ENCODE measurements at regions not wholly inside any gene's neighbourhood (a gene's known extent, or its start where the extent isn't known, plus 50 kb on each side); places are given as distances from the start of the nearest gene placed in this dataset.

DNA sequence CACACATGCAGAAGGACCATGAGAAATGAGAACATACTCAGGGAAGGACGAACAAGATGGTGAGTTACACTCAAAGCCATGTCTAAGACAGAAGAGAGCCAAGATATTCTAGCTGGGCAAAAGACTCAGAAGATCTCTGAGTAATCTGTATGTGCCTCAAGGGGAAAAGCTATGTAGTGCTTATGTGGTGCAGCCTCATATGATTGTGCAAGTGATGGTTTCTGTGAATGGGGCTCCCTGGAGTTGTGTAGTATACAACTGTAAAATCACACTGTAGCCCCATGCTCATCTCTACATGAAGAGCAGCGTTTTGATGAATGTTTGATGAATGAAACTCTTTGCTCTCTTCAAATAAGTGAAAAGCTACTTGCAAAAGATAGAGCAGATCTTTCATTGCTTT is 57.5 kb downstream of the OSR1 start:
- Mint-ChIP-seq H3K4me1 (no peaks in the 10 kb centered on the region), H3K9me3 (peaks cover 0 to 5% (median 0%) of the 10 kb centered on the region in 11 donors), H3K27me3 (no peaks in the 10 kb centered on the region), H3K4me3 (no peak overlapping the region), H3K27ac (no peak overlapping the region), H3K36me3 (peaks cover 0 to 11% (median 0%) of the 10 kb centered on the region in 5 donors)
- intact Hi-C loops (cut with micrococcal nuclease) = no loop called here
- H3K9me3 ChIP-seq (ENCODE audit: control insufficient read depth in 2 of 3, low read length in 3 of 3) = no peaks in the 10 kb centered on the region
- no peak overlapping the region for H3K4me3 ChIP-seq (ENCODE audit: low read length)
- H3K36me3 ChIP-seq (ENCODE audit: control insufficient read depth in 2 of 3, insufficient read depth in 3 of 3, low read length in 3 of 3) = no peaks in the 10 kb centered on the region
- no peak for DNase-seq
- H3K27me3 ChIP-seq (ENCODE audit: control insufficient read depth in 2 of 2, insufficient read depth in 2 of 2, low read length in 2 of 2) = no peaks in the 10 kb centered on the region
- CTCF ChIA-PET = no interaction called here
- POLR2A ChIA-PET = no interaction called here
- no peak for ATAC-seq
- H3K4me1 ChIP-seq (ENCODE audit: control insufficient read depth in 2 of 2, insufficient read depth in 2 of 2, low read length in 2 of 2) = no peaks in the 10 kb centered on the region
- no peak overlapping the region for H3K27ac ChIP-seq (ENCODE audit: low read depth, low read length)

DNA sequence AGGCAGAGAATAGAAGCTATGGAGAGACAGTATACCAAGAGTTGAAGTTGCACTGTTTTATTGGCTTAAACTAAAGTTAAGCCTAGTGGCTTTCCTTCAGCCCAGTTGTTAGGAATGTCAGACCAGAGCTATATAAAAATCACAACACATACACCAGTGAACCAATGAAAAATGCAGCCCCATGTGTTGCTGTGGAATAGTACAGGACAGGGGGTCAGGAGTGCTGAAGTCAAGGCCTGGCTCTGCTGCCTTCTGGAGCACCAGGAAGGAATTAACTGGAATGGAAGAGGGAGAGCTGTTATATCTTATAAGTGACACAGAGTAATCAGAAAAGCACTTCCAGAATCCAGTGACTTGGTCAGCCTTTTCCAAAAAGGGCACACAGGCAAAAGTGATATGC is 58.9 kb downstream of the OSR1 start:
- H3K36me3 Mint-ChIP-seq = peaks cover 0 to 4% (median 0%) of the 10 kb centered on the region in 5 donors
- ChIA-PET POLR2A (no interaction called here), CTCF (no interaction called here)
- ATAC-seq (no peak), DNase-seq (no peak)
- no peaks in the 10 kb centered on the region for H3K27me3 ChIP-seq (ENCODE audit: control insufficient read depth in 2 of 2, insufficient read depth in 2 of 2, low read length in 2 of 2)
- no peaks in the 10 kb centered on the region for H3K36me3 ChIP-seq (ENCODE audit: control insufficient read depth in 2 of 3, insufficient read depth in 3 of 3, low read length in 3 of 3)
- H3K9me3 ChIP-seq (ENCODE audit: control insufficient read depth in 2 of 3, low read length in 3 of 3) = no peaks in the 10 kb centered on the region
- intact Hi-C loops (cut with micrococcal nuclease) = no loop called here
- H3K27ac ChIP-seq (ENCODE audit: low read depth, low read length) = no peak overlapping the region
- H3K4me3 ChIP-seq (ENCODE audit: low read length) = no peak overlapping the region
- no peaks in the 10 kb centered on the region for H3K27me3 Mint-ChIP-seq
- no peaks in the 10 kb centered on the region for H3K4me1 ChIP-seq (ENCODE audit: control insufficient read depth in 2 of 2, insufficient read depth in 2 of 2, low read length in 2 of 2)
- H3K9me3 Mint-ChIP-seq = no peaks in the 10 kb centered on the region
- no peak overlapping the region for H3K27ac Mint-ChIP-seq
- H3K4me3 Mint-ChIP-seq = no peak overlapping the region
- H3K4me1 Mint-ChIP-seq = no peaks in the 10 kb centered on the region

DNA sequence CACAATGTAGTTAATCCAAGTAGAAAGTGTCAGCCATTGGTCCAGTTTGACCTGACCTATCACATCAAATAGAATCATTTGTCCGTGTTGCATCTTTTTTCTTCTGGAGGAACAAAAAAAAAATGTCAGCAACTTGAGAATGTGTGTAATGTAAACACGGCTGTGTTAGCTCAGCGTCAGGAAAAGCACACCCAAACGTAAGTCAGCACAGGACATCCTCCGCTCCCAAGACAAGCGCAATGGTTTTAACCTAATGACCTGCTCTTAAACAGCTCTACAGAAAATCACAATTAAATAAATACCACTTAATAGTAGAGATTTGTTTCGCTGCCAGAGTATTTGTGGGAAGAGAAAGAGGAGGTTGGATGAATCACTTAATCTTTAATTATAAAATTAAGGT is 59.4 kb downstream of the OSR1 start:
- H3K27ac Mint-ChIP-seq = no peak overlapping the region
- H3K27me3 ChIP-seq (ENCODE audit: control insufficient read depth in 2 of 2, insufficient read depth in 2 of 2, low read length in 2 of 2) = no peaks in the 10 kb centered on the region
- intact Hi-C loops (cut with micrococcal nuclease) = no loop called here
- no peaks in the 10 kb centered on the region for H3K36me3 ChIP-seq (ENCODE audit: control insufficient read depth in 2 of 3, insufficient read depth in 3 of 3, low read length in 3 of 3)
- ATAC-seq = no peak
- H3K4me3 Mint-ChIP-seq = no peak overlapping the region
- H3K4me1 ChIP-seq (ENCODE audit: control insufficient read depth in 2 of 2, insufficient read depth in 2 of 2, low read length in 2 of 2) = no peaks in the 10 kb centered on the region
- DNase-seq = no peak
- POLR2A ChIA-PET = no interaction called here
- H3K9me3 Mint-ChIP-seq = no peaks in the 10 kb centered on the region
- peaks cover 0 to 4% (median 0%) of the 10 kb centered on the region in 5 donors for H3K36me3 Mint-ChIP-seq
- H3K27me3 Mint-ChIP-seq = no peaks in the 10 kb centered on the region
- no peaks in the 10 kb centered on the region for H3K4me1 Mint-ChIP-seq
- no peak overlapping the region for H3K27ac ChIP-seq (ENCODE audit: low read depth, low read length)
- H3K4me3 ChIP-seq (ENCODE audit: low read length) = no peak overlapping the region
- H3K9me3 ChIP-seq (ENCODE audit: control insufficient read depth in 2 of 3, low read length in 3 of 3) = no peaks in the 10 kb centered on the region
- CTCF ChIA-PET = no interaction called here

DNA sequence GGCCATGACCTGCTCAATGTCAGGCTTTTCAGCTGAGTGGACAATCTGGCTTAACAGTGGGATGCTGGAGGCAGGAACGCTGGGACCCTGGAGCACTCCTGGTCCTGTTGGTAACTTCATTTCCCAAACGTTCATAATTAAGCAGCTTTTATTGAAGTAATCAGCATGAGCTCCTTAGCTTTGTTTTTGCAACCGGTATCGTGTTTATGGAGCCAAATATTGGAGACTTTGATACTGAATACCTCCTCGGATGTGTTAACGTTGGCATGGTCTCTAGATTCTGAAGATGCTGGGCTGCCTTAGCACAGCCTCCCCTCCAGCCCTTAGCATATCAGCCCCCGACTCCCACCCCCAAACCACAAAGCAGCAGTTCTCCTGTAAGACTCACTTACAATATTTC is 60.7 kb downstream of the OSR1 start:
- no peaks in the 10 kb centered on the region for H3K36me3 ChIP-seq (ENCODE audit: control insufficient read depth in 2 of 3, insufficient read depth in 3 of 3, low read length in 3 of 3)
- H3K27ac ChIP-seq (ENCODE audit: low read depth, low read length) = no peak overlapping the region
- H3K4me3 ChIP-seq (ENCODE audit: low read length) = no peak overlapping the region
- H3K27me3 ChIP-seq (ENCODE audit: control insufficient read depth in 2 of 2, insufficient read depth in 2 of 2, low read length in 2 of 2) = no peaks in the 10 kb centered on the region
- Mint-ChIP-seq H3K4me3 (no peak overlapping the region), H3K36me3 (peaks cover 0 to 4% (median 0%) of the 10 kb centered on the region in 5 donors), H3K27ac (no peak overlapping the region), H3K9me3 (no peaks in the 10 kb centered on the region), H3K4me1 (no peaks in the 10 kb centered on the region), H3K27me3 (no peaks in the 10 kb centered on the region)
- CTCF ChIA-PET = no interaction called here
- no peaks in the 10 kb centered on the region for H3K4me1 ChIP-seq (ENCODE audit: control insufficient read depth in 2 of 2, insufficient read depth in 2 of 2, low read length in 2 of 2)
- POLR2A ChIA-PET = no interaction called here
- no peaks in the 10 kb centered on the region for H3K9me3 ChIP-seq (ENCODE audit: control insufficient read depth in 2 of 3, low read length in 3 of 3)
- DNase-seq (no peak), ATAC-seq (no peak)
- intact Hi-C loops (cut with micrococcal nuclease) = no loop called here

DNA sequence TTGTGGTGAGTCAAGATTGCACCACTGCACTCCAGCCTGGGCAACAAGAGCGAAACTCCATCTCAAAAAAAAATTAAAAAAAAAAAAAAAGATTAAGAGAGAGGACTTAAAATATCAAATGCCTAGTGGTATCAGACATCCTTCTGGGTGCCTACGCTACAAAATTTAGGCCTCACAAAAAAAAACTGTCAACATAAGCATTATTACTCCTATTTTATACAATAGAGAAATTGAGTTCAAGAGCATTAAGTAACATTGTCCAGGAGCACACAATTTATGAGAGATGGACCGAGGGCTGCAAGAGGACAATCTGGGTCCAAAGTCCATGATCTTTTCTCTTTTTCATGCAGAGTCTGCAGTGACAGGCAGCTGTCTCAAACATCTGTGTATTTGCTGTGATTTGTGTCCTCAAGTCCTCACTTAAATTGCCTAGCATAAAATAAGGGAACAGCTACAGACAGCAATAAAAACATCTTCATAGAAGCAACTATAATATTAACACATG is 62.4 kb downstream of the OSR1 start:
- ChIA-PET CTCF (no interaction called here), POLR2A (no interaction called here)
- no peaks in the 10 kb centered on the region for H3K9me3 ChIP-seq (ENCODE audit: control insufficient read depth in 2 of 3, low read length in 3 of 3)
- H3K36me3 Mint-ChIP-seq = peaks cover 0 to 3% (median 0%) of the 10 kb centered on the region in 5 donors
- no peak overlapping the region for H3K27ac Mint-ChIP-seq
- H3K36me3 ChIP-seq (ENCODE audit: control insufficient read depth in 2 of 3, insufficient read depth in 3 of 3, low read length in 3 of 3) = no peaks in the 10 kb centered on the region
- H3K4me3 ChIP-seq (ENCODE audit: low read length) = no peak overlapping the region
- no peak overlapping the region for H3K4me3 Mint-ChIP-seq
- intact Hi-C loops (cut with micrococcal nuclease) = no loop called here
- no peaks in the 10 kb centered on the region for H3K27me3 ChIP-seq (ENCODE audit: control insufficient read depth in 2 of 2, insufficient read depth in 2 of 2, low read length in 2 of 2)
- peaks cover 0 to 7% (median 4%) of the 10 kb centered on the region in 7 donors for H3K4me1 Mint-ChIP-seq
- no peaks in the 10 kb centered on the region for H3K4me1 ChIP-seq (ENCODE audit: control insufficient read depth in 2 of 2, insufficient read depth in 2 of 2, low read length in 2 of 2)
- no peaks in the 10 kb centered on the region for H3K9me3 Mint-ChIP-seq
- DNase-seq = no peak
- no peak overlapping the region for H3K27ac ChIP-seq (ENCODE audit: low read depth, low read length)
- ATAC-seq = no peak
- H3K27me3 Mint-ChIP-seq = no peaks in the 10 kb centered on the region

DNA sequence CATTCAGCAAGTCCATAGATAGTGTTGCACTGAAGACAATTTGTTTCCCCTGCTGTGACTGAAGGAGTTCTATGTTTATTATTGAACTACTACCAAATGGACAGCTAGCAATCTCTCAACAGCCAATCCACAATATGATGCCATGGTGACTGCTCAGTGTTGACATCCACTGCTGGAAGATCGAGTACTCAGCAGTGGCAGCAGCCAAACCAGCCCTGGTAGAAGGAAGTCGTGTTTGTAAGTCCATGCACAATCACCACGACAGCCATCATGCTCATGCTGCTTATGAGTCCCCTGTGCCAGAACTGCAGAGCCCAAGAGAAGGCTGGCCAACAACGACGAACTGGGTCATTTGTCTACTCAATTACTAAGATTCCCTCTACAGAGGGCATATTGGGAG is 66.4 kb downstream of the OSR1 start:
- Mint-ChIP-seq H3K36me3 (peaks cover 0 to 3% (median 0%) of the 10 kb centered on the region in 5 donors), H3K27ac (no peak overlapping the region), H3K4me3 (no peak overlapping the region), H3K9me3 (no peaks in the 10 kb centered on the region), H3K4me1 (peaks cover 0 to 7% (median 4%) of the 10 kb centered on the region in 7 donors), H3K27me3 (peaks cover 0 to 5% (median 0%) of the 10 kb centered on the region in 5 donors)
- ChIA-PET POLR2A (no interaction called here), CTCF (interaction anchor here (1.2 kb wide), 1 partner anchor 210 kb away, joined by 3 read pairs; no protein-coding TSS in a partner anchor)
- intact Hi-C loops (cut with micrococcal nuclease) = no loop called here
- no peak for ATAC-seq
- no peaks in the 10 kb centered on the region for H3K36me3 ChIP-seq (ENCODE audit: control insufficient read depth in 2 of 3, insufficient read depth in 3 of 3, low read length in 3 of 3)
- H3K27me3 ChIP-seq (ENCODE audit: control insufficient read depth in 2 of 2, insufficient read depth in 2 of 2, low read length in 2 of 2) = no peaks in the 10 kb centered on the region
- no peaks in the 10 kb centered on the region for H3K4me1 ChIP-seq (ENCODE audit: control insufficient read depth in 2 of 2, insufficient read depth in 2 of 2, low read length in 2 of 2)
- no peak overlapping the region for H3K4me3 ChIP-seq (ENCODE audit: low read length)
- no peaks in the 10 kb centered on the region for H3K9me3 ChIP-seq (ENCODE audit: control insufficient read depth in 2 of 3, low read length in 3 of 3)
- H3K27ac ChIP-seq (ENCODE audit: low read depth, low read length) = no peak overlapping the region
- DNase-seq = no peak

DNA sequence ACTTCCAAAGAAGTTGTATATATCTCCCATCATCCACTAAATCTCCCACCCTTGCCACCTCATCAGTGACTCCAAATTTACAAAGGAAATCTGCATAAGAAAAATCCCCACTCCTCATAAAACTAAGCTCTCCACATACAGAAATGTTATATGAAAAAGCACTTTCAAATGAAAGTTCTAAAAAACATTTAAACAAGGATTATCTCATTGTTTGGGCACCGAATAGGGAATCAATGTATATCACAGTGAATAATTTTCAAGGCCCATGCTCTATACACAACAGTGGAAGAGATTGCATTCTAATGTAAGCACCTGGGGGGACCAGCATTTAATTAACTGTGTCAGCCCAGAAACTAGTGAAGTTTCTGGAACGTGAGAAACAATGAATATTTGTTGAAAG is 70.1 kb downstream of the OSR1 start:
- ATAC-seq = no peak
- Mint-ChIP-seq H3K9me3 (peaks cover 0 to 15% (median 0%) of the 10 kb centered on the region in 11 donors), H3K36me3 (peaks cover 0 to 9% (median 0%) of the 10 kb centered on the region in 5 donors), H3K27ac (no peak overlapping the region), H3K4me3 (no peak overlapping the region), H3K4me1 (peaks cover 0 to 7% (median 4%) of the 10 kb centered on the region in 7 donors), H3K27me3 (peaks cover 0 to 9% (median 0%) of the 10 kb centered on the region in 5 donors)
- Histone ChIP-seq H3K36me3 (ENCODE audit: control insufficient read depth in 2 of 3, insufficient read depth in 3 of 3, low read length in 3 of 3) (no peaks in the 10 kb centered on the region), H3K27me3 (ENCODE audit: control insufficient read depth in 2 of 2, insufficient read depth in 2 of 2, low read length in 2 of 2) (no peaks in the 10 kb centered on the region), H3K9me3 (ENCODE audit: control insufficient read depth in 2 of 3, low read length in 3 of 3) (no peaks in the 10 kb centered on the region), H3K4me3 (ENCODE audit: low read length) (no peak overlapping the region), H3K4me1 (ENCODE audit: control insufficient read depth in 2 of 2, insufficient read depth in 2 of 2, low read length in 2 of 2) (no peaks in the 10 kb centered on the region), H3K27ac (ENCODE audit: low read depth, low read length) (no peak overlapping the region)
- CTCF ChIA-PET = no interaction called here
- DNase-seq = no peak
- intact Hi-C loops (cut with micrococcal nuclease) = no loop called here
- POLR2A ChIA-PET = no interaction called here
